GM23248 (cell line): ENCODE measurements at regions not wholly inside any gene's neighbourhood (a gene's known extent, or its start where the extent isn't known, plus 50 kb on each side); places are given as distances from the start of the nearest gene placed in this dataset.

Source experiments
- EZH2 ChIP-seq: fragments of 200-600 bp; sonication (generic); IDR thresholded peaks from 2 replicates; pipeline ENCODE4 v1.6.1; 2018; ENCODE audit warnings: antibody characterized with exemption, mild to moderate bottlenecking; ENCODE audit not compliant: insufficient read depth, poor library complexity, severe bottlenecking
- EZH2phosphoT487 ChIP-seq: fragments of 200-600 bp; sonication (generic); IDR thresholded peaks from 2 replicates; pipeline ENCODE4 v1.6.1; 2018; ENCODE audit warnings: antibody characterized with exemption, moderate library complexity, mild to moderate bottlenecking, low read depth; ENCODE audit not compliant: insufficient read depth

- TF ChIP-seq EZH2 (no peak), EZH2phosphoT487 (no peak)
Observed at GRCh38 chr11:76293189-76293631, 86.9 kb upstream of the WNT11 start.
